ENCODE measurements at regions not wholly inside any gene's neighbourhood (a gene's known extent, or its start where the extent isn't known, plus 50 kb on each side); places are given as distances from the start of the nearest gene placed in this dataset.

DNA sequence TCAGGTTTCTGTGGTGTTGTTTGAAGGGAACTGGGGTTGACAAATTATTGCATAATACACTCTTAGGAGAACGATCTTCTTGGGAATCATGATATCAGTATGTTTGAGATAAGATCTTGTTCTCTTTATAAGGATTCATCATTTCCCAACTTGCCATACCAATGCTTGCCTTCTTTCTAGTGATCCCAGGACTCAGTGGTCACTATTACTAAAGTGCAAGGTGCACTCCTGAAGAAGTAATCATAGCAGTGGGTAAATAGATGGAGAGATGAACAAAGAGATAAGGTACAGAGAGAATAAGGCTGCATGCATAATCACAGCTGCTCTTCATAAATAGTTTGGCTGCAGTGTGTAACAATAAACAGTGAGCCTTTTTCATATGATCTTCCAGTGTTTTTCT lies 404.0 kb downstream of the DOK5 start:
- no peak for TF ChIP-seq POLR2A (IDR thresholded peaks at IDR 0.05)
- TF ChIP-seq, protein P1, sequence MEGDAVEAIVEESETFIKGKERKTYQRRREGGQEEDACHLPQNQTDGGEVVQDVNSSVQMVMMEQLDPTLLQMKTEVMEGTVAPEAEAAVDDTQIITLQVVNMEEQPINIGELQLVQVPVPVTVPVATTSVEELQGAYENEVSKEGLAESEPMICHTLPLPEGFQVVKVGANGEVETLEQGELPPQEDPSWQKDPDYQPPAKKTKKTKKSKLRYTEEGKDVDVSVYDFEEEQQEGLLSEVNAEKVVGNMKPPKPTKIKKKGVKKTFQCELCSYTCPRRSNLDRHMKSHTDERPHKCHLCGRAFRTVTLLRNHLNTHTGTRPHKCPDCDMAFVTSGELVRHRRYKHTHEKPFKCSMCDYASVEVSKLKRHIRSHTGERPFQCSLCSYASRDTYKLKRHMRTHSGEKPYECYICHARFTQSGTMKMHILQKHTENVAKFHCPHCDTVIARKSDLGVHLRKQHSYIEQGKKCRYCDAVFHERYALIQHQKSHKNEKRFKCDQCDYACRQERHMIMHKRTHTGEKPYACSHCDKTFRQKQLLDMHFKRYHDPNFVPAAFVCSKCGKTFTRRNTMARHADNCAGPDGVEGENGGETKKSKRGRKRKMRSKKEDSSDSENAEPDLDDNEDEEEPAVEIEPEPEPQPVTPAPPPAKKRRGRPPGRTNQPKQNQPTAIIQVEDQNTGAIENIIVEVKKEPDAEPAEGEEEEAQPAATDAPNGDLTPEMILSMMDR (IDR thresholded peaks at IDR 0.05): no peak
